ENCODE measurements at regions not wholly inside any gene's neighbourhood (a gene's known extent, or its start where the extent isn't known, plus 50 kb on each side); places are given as distances from the start of the nearest gene placed in this dataset.

- TF ChIP-seq YY1 (IDR thresholded peaks at IDR 0.05; ENCODE audit: low read depth, low read length) (no peak), ZSCAN29 (IDR thresholded peaks at IDR 0.05) (no peak), SP1 (IDR thresholded peaks at IDR 0.05; ENCODE audit: low read depth, low read length) (no peak), EGR1 (IDR thresholded peaks at IDR 0.05; ENCODE audit: borderline replicate concordance in 1 of 2, low read depth in 2 of 2, low read length in 2 of 2) (no peak), BCL3 (IDR thresholded peaks at IDR 0.05; ENCODE audit: borderline replicate concordance, insufficient read depth, low read depth, low read length, poor library complexity, severe bottlenecking) (no peak), EP300 (IDR thresholded peaks at IDR 0.05; ENCODE audit: borderline replicate concordance in 1 of 2, control insufficient read depth in 1 of 2, low read depth in 2 of 2, low read length in 2 of 2) (no peak)
These were observed 57.9 kb upstream of the KANK4 start for GRCh38 chr1:62377043-62377562.
